ENCODE measurements at regions not wholly inside any gene's neighbourhood (a gene's known extent, or its start where the extent isn't known, plus 50 kb on each side); places are given as distances from the start of the nearest gene placed in this dataset.

- TF ChIP-seq POLR2A (IDR thresholded peaks at IDR 0.05) (no peak), CTCF (IDR thresholded peaks at IDR 0.05) (no peak)
These were observed 133.2 kb upstream of the BARHL2 start for GRCh38 chr1:90850181-90850897.
